ENCODE measurements at regions not wholly inside any gene's neighbourhood (a gene's known extent, or its start where the extent isn't known, plus 50 kb on each side); places are given as distances from the start of the nearest gene placed in this dataset.

- TF ChIP-seq CTCF (conservative IDR thresholded peaks at IDR 0.05; ENCODE audit: low read depth, low read length) = no peak
- DNase-seq (ENCODE audit: low read depth) = no peak
- H3K4me3 ChIP-seq (ENCODE audit: low read depth, low read length) = no peak overlapping the region
Measured at GRCh38 chr1:196070940-196071339, 537.3 kb downstream of the KCNT2 start.

- no peak for DNase-seq (ENCODE audit: low read depth)
- no peak for TF ChIP-seq CTCF (conservative IDR thresholded peaks at IDR 0.05; ENCODE audit: low read depth, low read length)
- H3K4me3 ChIP-seq (ENCODE audit: low read depth, low read length) = no peak overlapping the region
Measured at GRCh38 chr1:196063952-196064351, 544.3 kb downstream of the KCNT2 start.

GRCh38 chr1:196063294-196063693 lies 544.9 kb downstream of the KCNT2 start:
- TF ChIP-seq CTCF (conservative IDR thresholded peaks at IDR 0.05; ENCODE audit: low read depth, low read length) = no peak
- no peak for DNase-seq (ENCODE audit: low read depth)
- H3K4me3 ChIP-seq (ENCODE audit: low read depth, low read length) = no peak overlapping the region

GRCh38 chr1:196060539-196060938 lies 547.7 kb downstream of the KCNT2 start:
- DNase-seq (ENCODE audit: low read depth) = no peak
- no peak for TF ChIP-seq CTCF (conservative IDR thresholded peaks at IDR 0.05; ENCODE audit: low read depth, low read length)
- H3K4me3 ChIP-seq (ENCODE audit: low read depth, low read length) = no peak overlapping the region

- no peak for TF ChIP-seq CTCF (conservative IDR thresholded peaks at IDR 0.05; ENCODE audit: low read depth, low read length)
Measured at GRCh38 chr1:196059210-196059609, 549.0 kb downstream of the KCNT2 start.

GRCh38 chr1:196056966-196057365 lies 551.3 kb downstream of the KCNT2 start:
- no peak overlapping the region for H3K4me3 ChIP-seq (ENCODE audit: low read depth, low read length)
- TF ChIP-seq CTCF (conservative IDR thresholded peaks at IDR 0.05; ENCODE audit: low read depth, low read length) = no peak
- no peak for DNase-seq (ENCODE audit: low read depth)

More at GRCh38 chr1:196059210-196059609, 549.0 kb downstream of the KCNT2 start:
- DNase-seq (ENCODE audit: low read depth) = no peak
- H3K4me3 ChIP-seq (ENCODE audit: low read depth, low read length) = no peak overlapping the region

- no peak for TF ChIP-seq CTCF (conservative IDR thresholded peaks at IDR 0.05; ENCODE audit: low read depth, low read length)
Measured at GRCh38 chr1:196049407-196049806, 558.8 kb downstream of the KCNT2 start.

More at GRCh38 chr1:196049407-196049806, 558.8 kb downstream of the KCNT2 start:
- DNase-seq (ENCODE audit: low read depth) = no peak
- no peak overlapping the region for H3K4me3 ChIP-seq (ENCODE audit: low read depth, low read length)

All from epithelial cell of proximal tubule (primary cell).